Osteoblast (primary cell): ENCODE measurements at regions not wholly inside any gene's neighbourhood (a gene's known extent, or its start where the extent isn't known, plus 50 kb on each side); places are given as distances from the start of the nearest gene placed in this dataset.

ENCODE experiments used
- DNase-seq: peaks from one replicate; pipeline ENCODE4 v3.0.0; 2011; ENCODE audit warnings: low spot score, mixed read lengths; ENCODE audit not compliant: insufficient read length; ENCODE audit errors: missing footprints
- H2AFZ ChIP-seq: 2 replicates; pipeline ENCODE4 v1.6.0; 2011; ENCODE audit warnings: mild to moderate bottlenecking, low read length
- H3K27ac ChIP-seq: 2 replicates; pipeline ENCODE4 v1.5.1; 2011; ENCODE audit warnings: mild to moderate bottlenecking, low read depth, low read length, moderate library complexity
- H3K27me3 ChIP-seq: 2 replicates; pipeline ENCODE4 v1.6.0; 2012; ENCODE audit warnings: mild to moderate bottlenecking, control low read depth, inconsistent platforms, low read length, moderate library complexity; ENCODE audit not compliant: insufficient read depth
- H3K36me3 ChIP-seq: 2 replicates; pipeline ENCODE4 v1.5.1; 2011; ENCODE audit warnings: mild to moderate bottlenecking, low read length, control low read depth, moderate library complexity; ENCODE audit not compliant: insufficient read depth
- H3K4me1 ChIP-seq: 2 replicates; pipeline ENCODE4 v1.5.1; 2011; ENCODE audit warnings: mild to moderate bottlenecking, low read length, control low read depth, moderate library complexity; ENCODE audit not compliant: insufficient read depth
- H3K4me2 ChIP-seq: 2 replicates; pipeline ENCODE4 v1.6.0; 2011; ENCODE audit warnings: mild to moderate bottlenecking, low read length; ENCODE audit not compliant: insufficient read depth
- H3K4me3 ChIP-seq: fragments of 200-600 bp; sonication (generic); 3 replicates; pipeline ENCODE4 v1.5.1; 2012; ENCODE audit warnings: mild to moderate bottlenecking, low read length, inconsistent platforms; ENCODE audit not compliant: insufficient read depth
- H3K79me2 ChIP-seq: 2 replicates; pipeline ENCODE4 v1.6.0; 2012; ENCODE audit warnings: mild to moderate bottlenecking, low read length, control low read depth, inconsistent platforms; ENCODE audit not compliant: insufficient read depth
- H3K9me3 ChIP-seq: 2 replicates; pipeline ENCODE4 v1.5.1; 2011; ENCODE audit warnings: low read depth, low read length, control low read depth
- H4K20me1 ChIP-seq: 2 replicates; pipeline ENCODE4 v1.6.0; 2012; ENCODE audit warnings: mild to moderate bottlenecking, low read length, control low read depth; ENCODE audit not compliant: insufficient read depth
- TF ChIP-seq, protein P1 (sequence below): IDR thresholded peaks from 2 replicates; pipeline ENCODE4 v1.5.1; 2011; ENCODE audit warnings: mild to moderate bottlenecking, low read depth, low read length, moderate library complexity; ENCODE audit errors: extremely low read depth

GRCh38 chr6:113352029-113352801 lies 504.9 kb upstream of the MARCKS start:
- Histone ChIP-seq H3K4me1 (peaks cover 50% of the 10 kb centered on the region), H3K4me3 (peak overlapping the region; percentile 35), H3K4me2 (peak overlapping the region; percentile 76), H3K36me3 (no peaks in the 10 kb centered on the region), H4K20me1 (no peaks in the 10 kb centered on the region), H2AFZ (no peak overlapping the region), H3K79me2 (no peaks in the 10 kb centered on the region), H3K9me3 (no peaks in the 10 kb centered on the region), H3K27ac (peak overlapping the region; percentile 98), H3K27me3 (no peaks in the 10 kb centered on the region)
- TF ChIP-seq, protein P1, sequence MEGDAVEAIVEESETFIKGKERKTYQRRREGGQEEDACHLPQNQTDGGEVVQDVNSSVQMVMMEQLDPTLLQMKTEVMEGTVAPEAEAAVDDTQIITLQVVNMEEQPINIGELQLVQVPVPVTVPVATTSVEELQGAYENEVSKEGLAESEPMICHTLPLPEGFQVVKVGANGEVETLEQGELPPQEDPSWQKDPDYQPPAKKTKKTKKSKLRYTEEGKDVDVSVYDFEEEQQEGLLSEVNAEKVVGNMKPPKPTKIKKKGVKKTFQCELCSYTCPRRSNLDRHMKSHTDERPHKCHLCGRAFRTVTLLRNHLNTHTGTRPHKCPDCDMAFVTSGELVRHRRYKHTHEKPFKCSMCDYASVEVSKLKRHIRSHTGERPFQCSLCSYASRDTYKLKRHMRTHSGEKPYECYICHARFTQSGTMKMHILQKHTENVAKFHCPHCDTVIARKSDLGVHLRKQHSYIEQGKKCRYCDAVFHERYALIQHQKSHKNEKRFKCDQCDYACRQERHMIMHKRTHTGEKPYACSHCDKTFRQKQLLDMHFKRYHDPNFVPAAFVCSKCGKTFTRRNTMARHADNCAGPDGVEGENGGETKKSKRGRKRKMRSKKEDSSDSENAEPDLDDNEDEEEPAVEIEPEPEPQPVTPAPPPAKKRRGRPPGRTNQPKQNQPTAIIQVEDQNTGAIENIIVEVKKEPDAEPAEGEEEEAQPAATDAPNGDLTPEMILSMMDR: no peak
- peak; percentile 27 for DNase-seq

DNA sequence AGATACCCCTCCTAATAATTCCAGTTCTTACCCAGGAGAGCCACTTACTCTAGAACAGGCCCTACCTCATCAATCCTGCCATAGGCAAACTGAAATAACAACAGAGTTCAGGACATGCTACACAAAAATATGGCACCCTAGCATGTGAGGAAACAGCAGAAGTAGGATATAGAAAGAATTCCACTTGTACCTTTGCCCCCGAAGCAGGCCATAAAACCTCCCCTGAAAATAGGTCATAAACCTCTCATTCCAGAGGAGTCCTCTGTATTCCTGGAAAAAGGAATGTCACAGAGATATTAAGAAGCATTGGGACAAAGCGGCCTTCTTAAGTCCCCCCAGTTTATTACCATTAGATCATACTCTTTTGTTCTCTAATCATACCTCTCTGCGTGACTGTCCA lies 504.3 kb upstream of the MARCKS start:
- Histone ChIP-seq H3K4me3 (no peak overlapping the region), H3K4me1 (peaks cover 44% of the 10 kb centered on the region), H4K20me1 (no peaks in the 10 kb centered on the region), H3K4me2 (peak overlapping the region; percentile 76), H3K79me2 (no peaks in the 10 kb centered on the region), H3K9me3 (no peaks in the 10 kb centered on the region), H3K27ac (peak overlapping the region; percentile 98), H3K36me3 (no peaks in the 10 kb centered on the region), H2AFZ (no peak overlapping the region), H3K27me3 (no peaks in the 10 kb centered on the region)
- TF ChIP-seq, protein P1: no peak
- DNase-seq: no peak

DNA sequence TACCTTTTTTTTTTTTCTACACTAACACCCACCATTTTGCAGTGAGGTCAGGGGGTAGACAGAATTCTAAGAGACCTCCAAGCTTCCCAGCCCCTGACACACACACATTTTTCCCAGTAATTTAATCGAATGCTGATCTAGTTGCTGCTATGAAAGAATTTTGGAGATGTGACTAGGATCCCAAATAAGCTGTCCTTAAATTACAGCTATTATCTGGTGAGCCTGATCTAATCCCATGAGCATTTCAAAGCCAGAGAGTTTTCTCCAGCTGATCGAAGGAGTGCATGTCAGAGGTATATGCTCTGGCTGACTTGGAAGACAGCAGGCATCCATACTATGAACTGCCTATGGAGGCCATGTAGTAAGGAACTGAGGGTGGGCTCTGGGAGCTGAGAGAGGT lies 503.8 kb upstream of the MARCKS start:
- H3K4me2 ChIP-seq: no peak overlapping the region
- H3K9me3 ChIP-seq: no peaks in the 10 kb centered on the region
- peaks cover 42% of the 10 kb centered on the region for H3K4me1 ChIP-seq
- no peaks in the 10 kb centered on the region for H3K79me2 ChIP-seq
- H4K20me1 ChIP-seq: no peaks in the 10 kb centered on the region
- no peaks in the 10 kb centered on the region for H3K36me3 ChIP-seq
- peak overlapping the region; percentile 51 for H2AFZ ChIP-seq
- TF ChIP-seq, protein P1: no peak
- peak overlapping the region; percentile 98 for H3K27ac ChIP-seq
- no peak for DNase-seq
- no peak overlapping the region for H3K4me3 ChIP-seq
- H3K27me3 ChIP-seq: no peaks in the 10 kb centered on the region

GRCh38 chr6:113354204-113354895 lies 502.8 kb upstream of the MARCKS start:
- no peaks in the 10 kb centered on the region for H3K36me3 ChIP-seq
- no peak overlapping the region for H3K4me2 ChIP-seq
- H3K9me3 ChIP-seq: no peaks in the 10 kb centered on the region
- H3K27ac ChIP-seq: peak overlapping the region; percentile 98
- TF ChIP-seq, protein P1: no peak
- no peak overlapping the region for H3K4me3 ChIP-seq
- no peaks in the 10 kb centered on the region for H3K27me3 ChIP-seq
- peaks cover 42% of the 10 kb centered on the region for H3K4me1 ChIP-seq
- H4K20me1 ChIP-seq: no peaks in the 10 kb centered on the region
- DNase-seq: no peak
- no peaks in the 10 kb centered on the region for H3K79me2 ChIP-seq
- no peak overlapping the region for H2AFZ ChIP-seq
